ENCODE measurements at regions not wholly inside any gene's neighbourhood (a gene's known extent, or its start where the extent isn't known, plus 50 kb on each side); places are given as distances from the start of the nearest gene placed in this dataset.

DNA sequence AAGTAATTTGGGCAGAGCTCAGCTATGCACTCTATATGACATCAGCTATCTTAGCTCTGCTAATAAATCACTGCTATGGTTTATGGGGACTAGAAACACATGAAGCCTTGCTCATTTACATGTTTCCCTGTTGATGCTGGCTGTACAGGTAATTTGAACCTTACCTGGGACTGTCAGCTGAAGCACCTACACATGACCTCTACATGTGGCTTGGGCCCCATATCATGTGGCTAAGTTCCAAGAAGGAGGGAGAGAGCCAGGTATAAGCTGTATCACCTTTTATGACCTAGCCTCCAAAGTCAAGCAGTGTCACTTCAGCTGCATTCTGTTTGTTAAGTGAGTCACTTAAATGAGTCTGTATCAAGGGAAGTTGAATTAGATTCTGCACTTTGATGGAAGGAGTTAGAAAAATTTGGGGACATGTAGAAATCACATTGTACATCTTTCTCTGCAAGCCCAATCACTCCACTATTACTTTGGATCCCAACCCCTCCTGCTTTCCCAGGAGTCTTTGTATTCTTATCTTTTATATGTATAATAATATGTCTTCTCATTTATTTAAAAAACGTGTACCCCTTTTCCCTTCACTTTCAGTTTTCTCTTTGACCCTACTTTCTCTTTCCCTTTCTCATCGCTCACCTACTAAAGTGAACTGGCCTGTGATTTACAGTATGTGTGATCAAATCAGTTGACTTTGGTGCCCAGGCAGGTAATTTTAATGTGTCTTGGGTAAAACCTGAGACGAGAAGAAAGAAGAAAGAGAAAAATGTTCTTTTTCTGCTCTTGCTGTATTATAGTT lies 53.4 kb upstream of the PRKACB start:
- no peak for DNase-seq (ENCODE audit: low spot score)

- no peak for DNase-seq (ENCODE audit: low spot score)
Observed at GRCh38 chr1:84089867-84090266, 54.2 kb upstream of the PRKACB start.

DNA sequence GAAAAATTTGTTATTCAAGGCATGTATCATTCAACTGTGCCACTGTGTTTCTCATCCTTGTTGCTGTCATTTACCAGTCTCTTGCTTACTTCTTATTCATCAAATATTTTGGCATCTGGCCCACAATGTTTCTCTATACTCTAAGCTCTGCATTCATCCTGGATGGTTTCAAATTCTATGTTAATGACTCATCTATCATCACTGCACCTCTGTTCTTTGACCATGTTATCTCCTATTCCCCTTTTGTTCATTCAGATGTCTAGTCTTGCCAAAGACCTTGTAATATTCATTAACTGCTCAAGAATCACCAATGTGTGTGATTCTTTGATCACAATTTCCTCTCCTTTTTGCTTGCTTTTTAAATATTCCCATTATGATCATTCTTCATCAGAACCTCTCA lies 54.6 kb upstream of the PRKACB start:
- no peak for DNase-seq (ENCODE audit: low spot score)

- no peak for DNase-seq (ENCODE audit: low spot score)
Observed at GRCh38 chr1:84086616-84087015, 57.5 kb upstream of the PRKACB start.

DNA sequence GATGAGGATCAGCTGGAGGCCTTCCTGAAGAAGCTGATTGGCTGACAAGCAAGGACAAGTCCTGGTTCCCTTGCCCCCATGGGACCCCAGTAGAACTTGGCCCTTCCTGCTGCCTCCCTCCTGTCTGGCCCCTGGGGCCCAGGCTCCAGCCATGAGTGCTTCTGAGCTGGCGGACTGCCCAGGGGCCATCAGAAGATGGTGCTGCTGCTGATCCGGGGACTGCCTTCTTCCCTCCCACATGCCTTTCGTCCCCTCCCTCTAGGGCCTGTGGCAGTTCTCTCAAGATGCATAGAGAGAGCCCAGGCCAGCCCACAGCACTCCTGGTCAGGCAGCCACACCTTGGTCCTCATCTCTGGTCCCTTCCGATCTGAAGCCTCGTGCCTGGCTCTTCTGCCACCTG lies 57.9 kb upstream of the PRKACB start:
- DNase-seq (ENCODE audit: low spot score): no peak

- DNase-seq (ENCODE audit: low spot score): no peak
Observed at GRCh38 chr1:84083307-84083706, 60.8 kb upstream of the PRKACB start.

DNA sequence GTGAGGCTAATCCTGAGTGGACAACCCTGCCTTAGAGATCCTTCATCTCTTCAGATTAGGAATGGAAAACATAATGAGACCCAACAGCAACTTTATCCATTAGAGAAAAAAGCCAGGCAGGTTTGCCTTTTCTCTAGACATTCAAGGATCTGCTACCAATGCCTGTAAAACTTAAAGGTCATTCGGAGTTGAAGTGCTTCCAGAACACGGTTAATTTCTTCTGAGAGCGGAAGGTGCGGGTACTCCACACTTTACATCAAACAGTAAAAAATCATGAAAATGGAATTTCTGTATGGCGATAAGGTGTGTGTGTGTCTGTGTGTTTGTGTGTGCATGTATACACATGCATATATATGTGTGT lies 65.2 kb upstream of the PRKACB start:
- DNase-seq (ENCODE audit: low spot score): no peak

GRCh38 chr1:84078108-84078841 lies 65.8 kb upstream of the PRKACB start:
- no peak for DNase-seq (ENCODE audit: low spot score)

DNA sequence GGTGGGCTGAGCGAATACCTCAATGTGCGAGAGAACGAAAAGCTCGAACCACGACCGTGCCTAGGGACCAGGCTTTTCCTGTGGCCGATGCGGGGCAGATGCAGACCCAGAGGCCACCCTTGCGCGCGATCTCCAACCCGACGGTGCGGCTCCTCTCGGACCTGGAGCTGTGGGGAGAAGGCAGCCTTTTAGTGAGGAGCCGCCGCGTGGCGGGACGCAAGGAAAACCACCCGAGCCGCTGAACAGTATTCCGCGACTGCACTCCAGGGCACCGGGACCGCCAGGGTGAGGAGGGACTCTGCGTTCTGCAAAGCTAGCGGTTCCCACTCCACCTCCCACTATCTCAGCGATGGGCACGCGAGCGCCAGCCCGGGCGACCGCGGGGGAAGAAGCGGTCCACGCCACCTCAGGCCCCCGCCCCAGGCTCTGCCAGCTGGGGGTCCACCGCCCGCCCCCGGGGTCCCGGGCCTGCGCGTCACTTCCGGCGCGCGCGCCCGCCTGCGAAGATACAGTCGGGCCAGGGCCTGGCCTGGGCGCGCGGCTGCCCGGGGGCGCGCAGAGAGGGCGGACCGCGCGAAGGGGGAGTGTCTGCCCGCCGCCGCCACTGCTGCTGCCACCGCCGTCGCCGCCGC lies 66.5 kb upstream of the PRKACB start:
- peak; percentile 29 for DNase-seq (ENCODE audit: low spot score)

GRCh38 chr1:84073266-84073665 lies 70.8 kb upstream of the PRKACB start:
- DNase-seq (ENCODE audit: low spot score): no peak

DNA sequence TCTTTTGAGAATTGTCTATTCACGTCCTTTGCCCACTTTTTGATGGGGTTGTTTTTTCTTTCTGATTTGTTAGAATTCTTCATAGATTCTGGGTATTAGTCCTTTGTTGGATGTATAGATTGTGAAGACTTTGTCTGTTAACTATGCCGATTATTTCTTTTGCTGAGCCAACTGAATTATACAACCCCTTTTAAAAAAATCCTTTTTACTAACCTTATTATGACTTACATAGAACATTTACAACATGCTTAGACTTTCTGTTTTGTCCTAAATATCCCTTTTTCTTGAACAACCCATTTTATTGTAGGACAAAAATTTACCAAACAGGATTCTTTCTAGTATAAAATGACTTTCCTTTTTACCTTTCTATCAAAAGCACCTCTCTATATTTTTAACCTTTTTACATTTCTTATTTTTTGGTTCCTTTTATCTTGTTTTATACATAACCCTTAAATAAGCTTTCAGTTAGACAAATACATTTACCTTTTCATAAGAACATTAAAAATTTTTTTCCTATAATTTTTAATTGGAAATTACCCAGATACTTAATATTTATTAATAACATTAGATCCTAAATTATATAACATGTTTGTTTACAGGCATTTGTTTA lies 70.4 kb upstream of the TTLL7 start:
- DNase-seq (ENCODE audit: low spot score): no peak

DNA sequence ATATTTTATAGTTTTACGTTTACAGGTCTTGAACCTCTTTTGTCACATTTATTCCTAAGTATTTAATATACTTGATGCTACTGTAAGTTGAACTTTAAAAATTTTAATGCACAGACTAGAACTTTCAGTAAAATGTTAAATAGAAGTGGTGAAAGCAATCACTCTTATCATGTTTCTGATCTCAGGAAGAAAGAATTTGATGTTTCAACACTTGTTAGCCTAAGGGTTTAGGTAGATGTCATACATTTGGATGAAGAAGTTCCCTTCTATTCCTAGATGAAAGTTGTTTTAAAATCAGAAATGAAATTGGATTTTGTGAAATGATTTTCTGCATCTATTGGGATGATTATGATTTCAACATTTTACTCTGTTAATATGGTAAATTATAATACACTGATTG lies 63.6 kb upstream of the TTLL7 start:
- DNase-seq (ENCODE audit: low spot score): no peak

DNA sequence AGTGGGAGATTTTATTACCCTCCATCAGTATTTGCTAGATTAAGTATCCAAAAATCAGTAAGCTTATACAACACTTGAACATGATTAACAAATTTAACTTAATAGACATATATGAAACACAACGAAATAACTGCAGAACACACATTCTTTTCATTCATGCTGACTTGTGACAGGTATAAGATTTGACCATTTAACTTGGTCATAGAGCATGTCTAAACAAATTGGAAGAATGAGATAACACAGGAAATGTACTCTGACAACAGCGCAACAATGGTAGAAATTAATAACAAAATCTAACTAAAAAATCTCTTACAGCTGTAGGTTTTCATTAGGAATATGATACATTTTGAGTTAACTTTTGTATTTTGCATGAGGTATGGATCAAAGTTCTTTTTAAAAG lies 62.4 kb upstream of the TTLL7 start:
- DNase-seq (ENCODE audit: low spot score): no peak

- no peak for DNase-seq (ENCODE audit: low spot score)
Observed at GRCh38 chr1:84060781-84061180, 61.8 kb upstream of the TTLL7 start.

GRCh38 chr1:84048820-84049219 lies 49.9 kb upstream of the TTLL7 start:
- DNase-seq (ENCODE audit: low spot score): no peak
